ENCODE measurements at regions not wholly inside any gene's neighbourhood (a gene's known extent, or its start where the extent isn't known, plus 50 kb on each side); places are given as distances from the start of the nearest gene placed in this dataset.

DNA sequence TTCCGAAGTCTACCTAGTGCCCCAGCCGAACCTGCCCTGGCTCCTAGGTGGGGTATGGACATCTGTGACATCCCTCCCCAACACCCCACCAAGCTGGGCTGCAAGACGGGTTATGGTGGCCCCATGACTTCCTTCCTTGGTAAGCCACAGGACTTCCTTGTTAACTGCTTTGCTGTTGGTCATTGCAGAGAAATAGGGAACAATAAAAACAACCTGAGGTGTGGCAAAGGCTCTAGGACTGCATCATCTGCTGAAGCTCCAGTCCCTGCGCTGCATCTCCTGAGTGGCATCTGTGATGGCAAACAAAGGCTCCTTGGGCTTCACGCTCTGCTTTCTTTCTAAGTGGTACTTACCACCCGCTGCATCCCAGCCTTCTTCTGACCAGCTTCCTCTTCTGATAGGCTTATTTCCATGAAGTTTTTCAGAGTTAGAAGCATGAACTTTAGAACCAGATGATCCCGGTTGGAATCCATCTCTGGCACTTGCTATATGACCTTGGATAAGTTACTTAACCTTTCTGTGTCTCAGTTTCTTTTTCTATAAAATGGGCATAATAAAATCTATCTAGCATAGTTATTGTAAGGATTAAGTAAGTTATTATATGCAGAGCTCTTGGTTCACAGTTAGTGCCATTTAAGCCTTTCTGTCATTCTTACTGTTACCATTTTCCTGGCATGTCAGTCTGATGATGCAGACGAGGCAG lies 216.8 kb downstream of the RPS24 start:
- Histone ChIP-seq H4K20me1 (ENCODE audit: insufficient read depth, low read length) (no peaks in the 10 kb centered on the region), H3K4me2 (ENCODE audit: low read length) (no peak overlapping the region), H3K4me3 (ENCODE audit: low read depth, low read length, poor library complexity, severe bottlenecking) (no peak overlapping the region), H3K27ac (ENCODE audit: low read depth, low read length, poor library complexity, severe bottlenecking) (no peak overlapping the region), H3K79me2 (ENCODE audit: insufficient read depth, low read length) (no peaks in the 10 kb centered on the region), H3K9ac (ENCODE audit: low read length) (no peak overlapping the region), H2AFZ (ENCODE audit: low read length) (no peak overlapping the region), H3K9me2 (ENCODE audit: low read depth, low read length) (no peaks in the 10 kb centered on the region), H3F3A (ENCODE audit: insufficient read depth, low read length) (no peaks in the 10 kb centered on the region), H3K27me3 (ENCODE audit: insufficient read depth, low read length) (no peaks in the 10 kb centered on the region; the same call in 1 of the 2 replicates), H3K36me3 (ENCODE audit: insufficient read depth, low read length) (no peaks in the 10 kb centered on the region), H3K4me1 (ENCODE audit: insufficient read depth, low read length, severe bottlenecking) (no peaks in the 10 kb centered on the region), H3K9me3 (ENCODE audit: low read length) (no peaks in the 10 kb centered on the region)
- TF ChIP-seq CTCF (IDR thresholded peaks at IDR 0.05; ENCODE audit: low read length) (no peak), EZH2 (IDR thresholded peaks at IDR 0.05; ENCODE audit: borderline replicate concordance, low read length) (no peak)

GRCh38 chr10:78251016-78251385 lies 217.3 kb downstream of the RPS24 start:
- TF ChIP-seq EZH2 (IDR thresholded peaks at IDR 0.05; ENCODE audit: borderline replicate concordance, low read length) (no peak), CTCF (IDR thresholded peaks at IDR 0.05; ENCODE audit: low read length) (no peak)
- Histone ChIP-seq H3K4me2 (ENCODE audit: low read length) (no peak overlapping the region), H3K4me1 (ENCODE audit: insufficient read depth, low read length, severe bottlenecking) (no peaks in the 10 kb centered on the region)

GRCh38 chr10:78252286-78252685 lies 218.6 kb downstream of the RPS24 start:
- Histone ChIP-seq H3K9me2 (ENCODE audit: low read depth, low read length) (no peaks in the 10 kb centered on the region), H3F3A (ENCODE audit: insufficient read depth, low read length) (no peaks in the 10 kb centered on the region), H3K9me3 (ENCODE audit: low read length) (no peaks in the 10 kb centered on the region), H2AFZ (ENCODE audit: low read length) (no peak overlapping the region), H4K20me1 (ENCODE audit: insufficient read depth, low read length) (no peaks in the 10 kb centered on the region), H3K27me3 (ENCODE audit: insufficient read depth, low read length) (no peaks in the 10 kb centered on the region; the same call in 1 of the 2 replicates), H3K4me2 (ENCODE audit: low read length) (no peak overlapping the region), H3K9ac (ENCODE audit: low read length) (no peak overlapping the region), H3K4me1 (ENCODE audit: insufficient read depth, low read length, severe bottlenecking) (no peaks in the 10 kb centered on the region), H3K79me2 (ENCODE audit: insufficient read depth, low read length) (no peaks in the 10 kb centered on the region), H3K36me3 (ENCODE audit: insufficient read depth, low read length) (no peaks in the 10 kb centered on the region), H3K4me3 (ENCODE audit: low read depth, low read length, poor library complexity, severe bottlenecking) (no peak overlapping the region), H3K27ac (ENCODE audit: low read depth, low read length, poor library complexity, severe bottlenecking) (no peak overlapping the region)
- TF ChIP-seq CTCF (IDR thresholded peaks at IDR 0.05; ENCODE audit: low read length): no peak
- no peak for TF ChIP-seq EZH2 (IDR thresholded peaks at IDR 0.05; ENCODE audit: borderline replicate concordance, low read length)

More at GRCh38 chr10:78251016-78251385, 217.3 kb downstream of the RPS24 start:
- Histone ChIP-seq H3K9ac (ENCODE audit: low read length) (no peak overlapping the region), H3K79me2 (ENCODE audit: insufficient read depth, low read length) (no peaks in the 10 kb centered on the region), H2AFZ (ENCODE audit: low read length) (no peak overlapping the region), H4K20me1 (ENCODE audit: insufficient read depth, low read length) (no peaks in the 10 kb centered on the region), H3K27ac (ENCODE audit: low read depth, low read length, poor library complexity, severe bottlenecking) (no peak overlapping the region), H3K4me3 (ENCODE audit: low read depth, low read length, poor library complexity, severe bottlenecking) (no peak overlapping the region), H3K9me3 (ENCODE audit: low read length) (no peaks in the 10 kb centered on the region), H3F3A (ENCODE audit: insufficient read depth, low read length) (no peaks in the 10 kb centered on the region), H3K36me3 (ENCODE audit: insufficient read depth, low read length) (no peaks in the 10 kb centered on the region), H3K27me3 (ENCODE audit: insufficient read depth, low read length) (no peaks in the 10 kb centered on the region; the same call in 1 of the 2 replicates), H3K9me2 (ENCODE audit: low read depth, low read length) (no peaks in the 10 kb centered on the region)
